Sigmoid colon (tissue), 4 donors: ENCODE measurements at regions not wholly inside any gene's neighbourhood (a gene's known extent, or its start where the extent isn't known, plus 50 kb on each side); places are given as distances from the start of the nearest gene placed in this dataset.

Source experiments
- EP300 ChIP-seq, 4 donors: sonication (generic); formaldehyde crosslinking; IDR thresholded peaks; one replicate each; pipeline ENCODE4 v1.6.1; 2017; ENCODE audit warnings: antibody characterized with exemption in 4 of 4
- POLR2A ChIP-seq, 2 donors: fragments of 450-650 bp; IDR thresholded peaks; one replicate each; pipeline ENCODE4 v1.6.1; 2016; ENCODE audit warnings: antibody characterized with exemption in 2 of 2, mild to moderate bottlenecking in 2 of 2, moderate library complexity in 2 of 2
- TF ChIP-seq, protein P1 (sequence below), 4 experiments: fragments of 450-650 bp in 3 of 4; fragments of 200-600 bp in 1 of 4; IDR thresholded peaks; one replicate each; pipeline ENCODE4 v1.5.1; 2016 to 2019; ENCODE audit warnings: antibody characterized with exemption in 4 of 4, mild to moderate bottlenecking in 3 of 4, moderate library complexity in 2 of 4

DNA sequence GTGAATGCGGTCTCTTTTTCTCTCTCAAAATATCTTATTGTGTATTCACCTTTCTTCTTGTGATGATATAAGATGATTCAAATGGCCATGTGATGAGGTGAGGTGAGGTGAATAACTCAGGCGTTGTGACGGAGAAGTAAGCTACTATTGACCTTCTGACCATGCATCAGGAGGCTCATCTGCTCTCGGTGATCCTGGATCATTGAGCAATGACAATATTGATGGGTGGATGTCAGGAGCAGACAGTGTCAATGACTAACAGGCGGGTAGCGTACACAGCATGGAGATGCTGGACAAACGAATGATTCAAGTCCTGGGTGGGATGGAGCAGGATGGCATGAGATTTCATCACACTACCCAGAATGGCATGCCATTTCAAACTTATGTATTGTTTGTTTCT is 119.6 kb downstream of the PXDC1 start:
- TF ChIP-seq POLR2A (IDR thresholded peaks at IDR 0.05) = no peak
- no peak for TF ChIP-seq EP300 (IDR thresholded peaks at IDR 0.05)
- TF ChIP-seq, protein P1, sequence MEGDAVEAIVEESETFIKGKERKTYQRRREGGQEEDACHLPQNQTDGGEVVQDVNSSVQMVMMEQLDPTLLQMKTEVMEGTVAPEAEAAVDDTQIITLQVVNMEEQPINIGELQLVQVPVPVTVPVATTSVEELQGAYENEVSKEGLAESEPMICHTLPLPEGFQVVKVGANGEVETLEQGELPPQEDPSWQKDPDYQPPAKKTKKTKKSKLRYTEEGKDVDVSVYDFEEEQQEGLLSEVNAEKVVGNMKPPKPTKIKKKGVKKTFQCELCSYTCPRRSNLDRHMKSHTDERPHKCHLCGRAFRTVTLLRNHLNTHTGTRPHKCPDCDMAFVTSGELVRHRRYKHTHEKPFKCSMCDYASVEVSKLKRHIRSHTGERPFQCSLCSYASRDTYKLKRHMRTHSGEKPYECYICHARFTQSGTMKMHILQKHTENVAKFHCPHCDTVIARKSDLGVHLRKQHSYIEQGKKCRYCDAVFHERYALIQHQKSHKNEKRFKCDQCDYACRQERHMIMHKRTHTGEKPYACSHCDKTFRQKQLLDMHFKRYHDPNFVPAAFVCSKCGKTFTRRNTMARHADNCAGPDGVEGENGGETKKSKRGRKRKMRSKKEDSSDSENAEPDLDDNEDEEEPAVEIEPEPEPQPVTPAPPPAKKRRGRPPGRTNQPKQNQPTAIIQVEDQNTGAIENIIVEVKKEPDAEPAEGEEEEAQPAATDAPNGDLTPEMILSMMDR (IDR thresholded peaks at IDR 0.05) = no peak
